Body of pancreas (tissue), 4 donors: ENCODE measurements at regions not wholly inside any gene's neighbourhood (a gene's known extent, or its start where the extent isn't known, plus 50 kb on each side); places are given as distances from the start of the nearest gene placed in this dataset.

ENCODE experiments used
- POLR2A ChIP-seq, 3 donors: fragments of 450-650 bp; IDR thresholded peaks; one replicate each; pipeline ENCODE4 v1.6.1; 2016; ENCODE audit warnings: antibody characterized with exemption in 3 of 3, mild to moderate bottlenecking in 2 of 3
- TF ChIP-seq, protein P1 (sequence below), 7 experiments: fragments of 450-650 bp in 4 of 7; fragments of 200-600 bp in 3 of 7; sonication (generic) in 3 of 7; IDR thresholded peaks; one replicate each; pipeline ENCODE4 v1.5.1; 2016 to 2019; ENCODE audit warnings: antibody characterized with exemption in 7 of 7

DNA sequence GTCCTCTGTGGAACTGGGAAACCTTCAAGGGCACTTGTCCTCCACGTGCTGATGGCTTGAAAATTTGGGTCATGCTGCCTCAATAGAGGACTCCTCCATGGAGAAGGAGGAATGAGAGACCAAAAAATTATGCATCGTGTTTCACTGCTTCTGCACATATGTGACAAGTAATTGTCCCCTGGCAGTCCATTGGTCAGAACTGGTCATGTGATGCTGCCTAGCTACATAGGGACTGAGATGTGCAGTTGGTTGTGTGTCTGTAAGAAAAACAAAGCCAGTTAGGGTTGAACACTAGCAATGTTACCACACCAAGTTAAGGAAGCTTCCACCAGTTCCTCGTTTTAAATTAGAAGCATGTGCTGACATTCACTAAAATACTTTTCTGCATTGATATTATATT is 201.9 kb upstream of the ANKH start:
- TF ChIP-seq, protein P1, sequence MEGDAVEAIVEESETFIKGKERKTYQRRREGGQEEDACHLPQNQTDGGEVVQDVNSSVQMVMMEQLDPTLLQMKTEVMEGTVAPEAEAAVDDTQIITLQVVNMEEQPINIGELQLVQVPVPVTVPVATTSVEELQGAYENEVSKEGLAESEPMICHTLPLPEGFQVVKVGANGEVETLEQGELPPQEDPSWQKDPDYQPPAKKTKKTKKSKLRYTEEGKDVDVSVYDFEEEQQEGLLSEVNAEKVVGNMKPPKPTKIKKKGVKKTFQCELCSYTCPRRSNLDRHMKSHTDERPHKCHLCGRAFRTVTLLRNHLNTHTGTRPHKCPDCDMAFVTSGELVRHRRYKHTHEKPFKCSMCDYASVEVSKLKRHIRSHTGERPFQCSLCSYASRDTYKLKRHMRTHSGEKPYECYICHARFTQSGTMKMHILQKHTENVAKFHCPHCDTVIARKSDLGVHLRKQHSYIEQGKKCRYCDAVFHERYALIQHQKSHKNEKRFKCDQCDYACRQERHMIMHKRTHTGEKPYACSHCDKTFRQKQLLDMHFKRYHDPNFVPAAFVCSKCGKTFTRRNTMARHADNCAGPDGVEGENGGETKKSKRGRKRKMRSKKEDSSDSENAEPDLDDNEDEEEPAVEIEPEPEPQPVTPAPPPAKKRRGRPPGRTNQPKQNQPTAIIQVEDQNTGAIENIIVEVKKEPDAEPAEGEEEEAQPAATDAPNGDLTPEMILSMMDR (IDR thresholded peaks at IDR 0.05): no peak
- no peak for TF ChIP-seq POLR2A (IDR thresholded peaks at IDR 0.05)
